Right cardiac atrium (tissue), 5 donors: ENCODE measurements at regions not wholly inside any gene's neighbourhood (a gene's known extent, or its start where the extent isn't known, plus 50 kb on each side); places are given as distances from the start of the nearest gene placed in this dataset.

ENCODE experiments used
- ATAC-seq, 2 donors: fragments of 200-7000 bp; cut with Tn5 transposase; one replicate each; pipeline versions ENCODE4 v1.8.0 to v1.9.1; 2020; ENCODE audit warnings: moderate library complexity in 2 of 2, mild to moderate bottlenecking in 1 of 2
- DNase-seq, 3 donors: peaks; one replicate each; pipeline ENCODE4 v3.0.0-alpha.2; 2020
- H3K27ac ChIP-seq: one replicate; pipeline ENCODE4 v1.5.1; 2013; ENCODE audit warnings: mild to moderate bottlenecking, low read length, control low read depth, moderate library complexity
- H3K27me3 ChIP-seq: one replicate; pipeline ENCODE4 v1.6.1; 2013; ENCODE audit not compliant: control insufficient read depth, insufficient read depth
- H3K4me1 ChIP-seq: one replicate; pipeline ENCODE4 v1.6.1; 2013; ENCODE audit warnings: low read length; ENCODE audit not compliant: control insufficient read depth, insufficient read depth
- H3K4me3 ChIP-seq: one replicate; pipeline ENCODE4 v1.5.1; 2013; ENCODE audit warnings: low read length, control low read depth
- H3K9me3 ChIP-seq: one replicate; pipeline ENCODE4 v1.6.1; 2013; ENCODE audit warnings: low read length; ENCODE audit not compliant: control insufficient read depth
- WGBS: extraction: QIAGEN DNeasy Blood & Tissue Kit; methylation state at CpG from one replicate; pipeline ENCODE4 v1.1.7; 2013; 5-methylcytosine and 5-hydroxymethylcytosine counted together
- intact Hi-C, 4 donors: fragments of 100-400 bp; cut with DNase I; formaldehyde crosslinking; loops; one replicate each; pipeline versions ENCODE4 v1.11.0 to v1.14.0; 2022 to 2023
- donor health status: healthy with polysubstance abuse.
- donor health status: DM: no; HTN: yes; CAD: no.
- donor health status: DM: no; HTN: no; CAD: no.
- donor health status: DM: no; HTN: yes; CAD: no; lungs with severe emphysema.
- donor health status: DM: yes; HTN: yes; CAD: no.

DNA sequence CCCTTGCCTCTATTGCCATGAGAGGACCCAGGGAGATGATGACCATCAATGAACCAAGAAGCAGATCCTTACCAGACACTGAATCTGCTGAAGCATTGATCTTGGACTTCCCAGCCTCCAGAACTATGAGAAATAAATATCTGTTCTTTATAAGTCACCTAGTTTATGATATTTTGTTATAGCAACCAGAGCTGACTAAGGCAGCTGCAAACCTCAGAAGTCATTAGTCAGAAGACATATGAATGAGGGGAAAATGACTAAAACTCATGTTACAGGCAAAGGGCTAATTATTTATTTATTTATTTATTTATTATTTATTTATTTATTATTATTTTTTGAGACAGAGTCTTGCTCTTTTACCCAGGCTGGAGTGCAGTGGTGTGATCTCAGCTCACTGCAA is 321.1 kb downstream of the TGFB2 start:
- Histone ChIP-seq H3K27ac (no peak overlapping the region), H3K4me1 (no peaks in the 10 kb centered on the region), H3K4me3 (no peak overlapping the region), H3K27me3 (no peaks in the 10 kb centered on the region), H3K9me3 (no peaks in the 10 kb centered on the region)
- intact Hi-C loops: no loop called here
- ATAC-seq: no peak
- DNase-seq: no peak

DNA sequence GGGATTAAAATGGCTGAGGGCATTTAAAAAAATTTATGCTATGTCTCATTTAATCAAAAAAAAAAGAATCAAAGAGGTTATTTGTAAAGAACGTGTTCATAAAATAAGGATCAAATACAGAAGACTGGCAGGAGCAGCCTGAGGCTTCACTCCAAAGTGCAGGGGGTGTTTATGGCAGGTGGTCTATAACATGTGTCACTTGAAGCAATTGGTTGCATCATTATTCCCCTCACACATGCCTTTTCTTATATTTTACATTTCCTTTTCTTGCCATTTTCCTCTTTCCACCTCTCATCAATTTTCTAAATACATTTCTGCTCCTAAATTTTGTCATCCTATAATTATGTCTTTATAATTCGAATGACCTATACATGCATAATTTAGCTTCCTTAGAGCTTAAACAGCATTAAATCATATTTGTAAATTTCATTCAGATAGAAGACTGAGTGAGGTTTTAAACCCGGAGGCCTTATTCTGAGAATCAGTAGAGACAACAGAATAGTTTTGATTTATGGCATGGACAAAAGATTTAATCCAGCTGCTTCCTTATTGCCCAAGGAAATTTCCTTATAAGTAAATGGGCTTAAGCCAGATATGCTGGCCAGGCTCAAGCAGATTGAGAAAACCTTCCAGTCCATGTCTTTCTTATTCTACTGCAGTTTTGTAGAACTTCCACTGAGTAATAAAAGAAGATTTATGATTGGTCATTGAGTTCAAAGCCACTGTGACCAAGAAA is 322.8 kb downstream of the TGFB2 start:
- DNase-seq: no peak
- intact Hi-C loops: no loop called here

DNA sequence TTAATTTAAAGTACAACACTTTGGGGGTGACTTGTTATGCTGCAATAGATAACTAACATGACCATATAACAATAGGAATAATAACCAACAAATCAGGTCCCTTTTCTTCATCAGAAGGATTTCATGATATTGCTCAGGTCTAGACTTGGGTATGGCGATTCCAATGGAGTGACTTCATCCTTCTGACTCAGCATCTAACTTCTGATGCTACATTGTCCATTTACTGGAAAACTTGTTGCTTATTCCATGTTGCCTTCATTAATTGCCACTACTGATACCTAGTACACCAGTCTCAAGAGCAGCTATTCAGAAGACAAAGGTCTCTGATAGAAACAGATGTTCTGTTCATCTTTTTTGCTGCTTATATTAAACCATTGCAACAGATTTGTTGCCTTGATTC is 324.3 kb downstream of the TGFB2 start:
- Histone ChIP-seq H3K27me3 (no peaks in the 10 kb centered on the region), H3K9me3 (no peaks in the 10 kb centered on the region), H3K4me3 (no peak overlapping the region), H3K4me1 (peaks cover 3% of the 10 kb centered on the region), H3K27ac (no peak overlapping the region)
- DNase-seq (no peak), ATAC-seq (no peak)
- intact Hi-C loops: no loop called here
- 98% methylated on average over 1 of the region's 1 CpG for WGBS

More for the DNA sequence above, 322.8 kb downstream of the TGFB2 start:
- no peak overlapping the region for H3K4me3 ChIP-seq
- H3K4me1 ChIP-seq: no peaks in the 10 kb centered on the region
- H3K27me3 ChIP-seq: no peaks in the 10 kb centered on the region
- H3K9me3 ChIP-seq: no peaks in the 10 kb centered on the region
- no peak for ATAC-seq
- no peak overlapping the region for H3K27ac ChIP-seq
- WGBS: 78% methylated on average over 3 of the region's 3 CpGs

DNA sequence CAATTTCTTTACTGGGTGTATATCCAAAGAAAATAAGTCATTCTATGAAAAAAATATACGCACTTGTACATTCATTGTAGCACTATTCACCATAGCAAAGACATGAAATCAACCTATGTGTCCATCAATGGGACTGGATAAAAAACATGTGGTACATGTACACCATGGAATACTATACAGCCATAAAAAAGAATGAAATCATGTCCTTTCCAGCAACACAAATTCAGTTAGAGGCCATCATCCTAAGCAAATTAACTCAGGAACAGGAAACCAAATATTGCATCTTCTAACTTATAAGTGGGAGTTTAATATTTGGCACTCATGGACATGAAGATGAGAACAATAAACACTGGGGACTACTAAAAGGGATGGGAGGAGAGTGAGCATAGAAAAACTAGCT is 325.7 kb downstream of the TGFB2 start:
- no peaks in the 10 kb centered on the region for H3K9me3 ChIP-seq
- ATAC-seq (no peak), DNase-seq (no peak)
- H3K27me3 ChIP-seq: no peaks in the 10 kb centered on the region
- intact Hi-C loops: no loop called here
- H3K4me3 ChIP-seq: no peak overlapping the region
- H3K4me1 ChIP-seq: peaks cover 3% of the 10 kb centered on the region
- WGBS: 98% methylated on average over 1 of the region's 1 CpG
- no peak overlapping the region for H3K27ac ChIP-seq

DNA sequence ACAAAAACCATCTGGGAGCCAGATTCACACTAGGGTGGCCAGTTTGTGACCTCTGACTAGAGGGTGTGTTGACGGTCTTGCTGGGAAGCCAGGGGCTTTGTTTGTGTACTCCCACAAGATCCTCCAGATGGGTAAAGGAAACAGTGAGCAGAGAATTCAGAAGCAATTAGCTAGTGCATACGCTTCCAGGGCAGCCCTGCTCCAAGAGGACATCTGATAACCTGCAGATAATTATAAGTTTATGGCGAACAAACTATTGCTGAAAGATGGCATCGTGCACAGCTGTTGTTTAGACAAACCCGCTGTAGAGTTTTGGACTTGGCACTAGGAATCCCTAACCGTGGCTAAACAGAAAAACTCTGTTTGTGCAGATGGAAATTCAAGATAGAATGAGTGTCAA is 326.4 kb downstream of the TGFB2 start:
- no peak overlapping the region for H3K27ac ChIP-seq
- no peak for ATAC-seq
- DNase-seq: no peak
- 53% methylated on average over 6 of the region's 6 CpGs for WGBS
- H3K27me3 ChIP-seq: no peaks in the 10 kb centered on the region
- peaks cover 3% of the 10 kb centered on the region for H3K4me1 ChIP-seq
- intact Hi-C loops: no loop called here
- no peak overlapping the region for H3K4me3 ChIP-seq
- H3K9me3 ChIP-seq: no peaks in the 10 kb centered on the region

DNA sequence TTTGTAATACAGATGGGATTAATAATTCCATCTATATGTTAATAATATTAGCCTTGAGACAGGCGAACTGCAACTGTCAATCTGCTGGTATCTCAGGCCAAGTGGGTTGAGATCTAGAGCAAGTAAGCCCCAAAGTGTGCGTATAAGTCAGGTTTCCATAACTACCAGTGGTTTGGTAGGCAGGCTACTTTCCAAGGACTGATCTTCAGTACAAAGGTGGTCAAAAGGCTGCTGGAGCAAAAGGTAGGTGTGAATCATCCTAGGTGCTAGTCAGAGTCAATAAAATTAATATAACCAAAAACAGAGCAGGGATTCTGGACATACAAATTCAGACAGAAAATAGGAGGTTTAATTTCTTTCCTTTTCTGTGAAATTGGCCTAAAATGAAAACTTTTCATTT is 328.0 kb downstream of the TGFB2 start:
- H3K4me3 ChIP-seq: no peak overlapping the region
- WGBS: 94% methylated on average over 2 of the region's 2 CpGs
- intact Hi-C loops: no loop called here
- peaks cover 3% of the 10 kb centered on the region for H3K4me1 ChIP-seq
- ATAC-seq (no peak), DNase-seq (no peak)
- H3K9me3 ChIP-seq: no peaks in the 10 kb centered on the region
- H3K27me3 ChIP-seq: no peaks in the 10 kb centered on the region
- no peak overlapping the region for H3K27ac ChIP-seq

DNA sequence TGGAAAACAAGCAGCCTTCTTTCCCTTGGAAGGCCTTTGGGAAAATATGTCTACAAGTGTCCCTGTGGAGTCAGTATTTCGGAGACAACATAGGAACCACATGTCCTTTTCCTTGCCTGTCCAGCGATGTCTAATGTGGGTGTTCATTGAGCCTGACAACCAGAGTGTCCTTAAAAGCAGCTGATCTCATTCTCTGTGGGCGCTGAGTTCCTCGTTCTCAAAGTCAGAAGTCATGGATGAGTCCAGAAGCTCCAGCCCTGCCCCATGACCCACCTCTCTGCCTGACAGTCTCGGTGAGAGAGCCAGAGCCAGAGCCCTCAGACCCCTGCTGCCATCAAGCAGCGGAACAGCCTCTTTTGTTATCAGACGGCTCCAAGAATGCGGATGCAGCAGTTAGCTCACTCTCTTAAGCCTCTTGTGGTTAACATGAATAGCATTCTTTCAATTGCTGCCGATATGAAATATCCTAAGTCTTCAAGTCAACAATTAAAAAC is 329.2 kb downstream of the TGFB2 start:
- intact Hi-C loops: no loop called here
- no peaks in the 10 kb centered on the region for H3K9me3 ChIP-seq
- peak overlapping the region; percentile 46 for H3K27ac ChIP-seq
- ATAC-seq (peak; percentile 62 to 80), DNase-seq (peak in 2 of 3 donors; percentile 13 to 61)
- H3K4me3 ChIP-seq: no peak overlapping the region
- no peaks in the 10 kb centered on the region for H3K27me3 ChIP-seq
- 14% methylated on average over 9 of the region's 9 CpGs for WGBS
- H3K4me1 ChIP-seq: peaks cover 3% of the 10 kb centered on the region

DNA sequence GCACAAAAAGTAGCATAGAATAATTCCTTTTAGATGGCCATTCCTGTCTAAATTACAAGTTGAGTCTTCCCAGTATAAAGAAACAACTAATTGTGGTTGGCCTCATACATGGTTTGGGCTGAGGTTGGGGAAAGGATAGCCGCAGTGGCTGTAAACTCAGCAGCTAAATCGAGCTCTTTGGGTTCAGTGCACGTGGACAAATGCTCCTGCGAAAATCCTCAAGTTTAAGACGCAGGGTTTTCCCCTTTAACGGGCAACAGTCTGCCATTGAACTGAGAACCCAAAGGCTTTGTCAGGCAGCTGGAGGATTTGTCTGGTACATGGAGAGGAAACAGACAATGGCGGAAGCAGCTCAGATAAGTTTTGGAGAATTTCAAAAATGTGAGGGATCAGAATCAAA is 331.9 kb downstream of the TGFB2 start:
- intact Hi-C loops: no loop called here
- H3K27me3 ChIP-seq: no peaks in the 10 kb centered on the region
- H3K4me1 ChIP-seq: peaks cover 3% of the 10 kb centered on the region
- ATAC-seq (no peak), DNase-seq (no peak)
- H3K9me3 ChIP-seq: no peaks in the 10 kb centered on the region
- no peak overlapping the region for H3K4me3 ChIP-seq
- WGBS: 74% methylated on average over 7 of the region's 7 CpGs
- no peak overlapping the region for H3K27ac ChIP-seq

DNA sequence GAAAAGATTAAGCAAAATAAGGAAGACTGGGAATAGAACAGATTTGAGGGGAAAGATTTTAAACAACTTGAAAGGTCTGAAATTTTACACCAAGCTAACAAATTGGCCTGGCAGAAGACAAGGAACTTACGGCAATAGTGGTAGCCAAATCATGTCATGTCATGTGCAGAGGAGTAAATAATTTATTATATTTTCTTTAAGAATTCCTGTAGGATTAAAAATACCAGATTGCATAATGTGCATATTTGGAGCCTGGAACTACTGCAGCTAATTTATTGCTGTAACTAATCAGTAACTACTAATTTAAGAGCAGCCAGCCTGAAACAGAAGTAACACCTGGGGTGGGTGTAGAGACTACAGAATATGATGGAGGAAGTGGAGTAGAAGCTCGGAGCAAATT is 334.3 kb downstream of the TGFB2 start:
- ATAC-seq: no peak
- no peaks in the 10 kb centered on the region for H3K9me3 ChIP-seq
- 95% methylated on average over 2 of the region's 2 CpGs for WGBS
- intact Hi-C loops: no loop called here
- H3K27ac ChIP-seq: no peak overlapping the region
- no peak for DNase-seq
- no peaks in the 10 kb centered on the region for H3K27me3 ChIP-seq
- H3K4me1 ChIP-seq: no peaks in the 10 kb centered on the region
- no peak overlapping the region for H3K4me3 ChIP-seq

DNA sequence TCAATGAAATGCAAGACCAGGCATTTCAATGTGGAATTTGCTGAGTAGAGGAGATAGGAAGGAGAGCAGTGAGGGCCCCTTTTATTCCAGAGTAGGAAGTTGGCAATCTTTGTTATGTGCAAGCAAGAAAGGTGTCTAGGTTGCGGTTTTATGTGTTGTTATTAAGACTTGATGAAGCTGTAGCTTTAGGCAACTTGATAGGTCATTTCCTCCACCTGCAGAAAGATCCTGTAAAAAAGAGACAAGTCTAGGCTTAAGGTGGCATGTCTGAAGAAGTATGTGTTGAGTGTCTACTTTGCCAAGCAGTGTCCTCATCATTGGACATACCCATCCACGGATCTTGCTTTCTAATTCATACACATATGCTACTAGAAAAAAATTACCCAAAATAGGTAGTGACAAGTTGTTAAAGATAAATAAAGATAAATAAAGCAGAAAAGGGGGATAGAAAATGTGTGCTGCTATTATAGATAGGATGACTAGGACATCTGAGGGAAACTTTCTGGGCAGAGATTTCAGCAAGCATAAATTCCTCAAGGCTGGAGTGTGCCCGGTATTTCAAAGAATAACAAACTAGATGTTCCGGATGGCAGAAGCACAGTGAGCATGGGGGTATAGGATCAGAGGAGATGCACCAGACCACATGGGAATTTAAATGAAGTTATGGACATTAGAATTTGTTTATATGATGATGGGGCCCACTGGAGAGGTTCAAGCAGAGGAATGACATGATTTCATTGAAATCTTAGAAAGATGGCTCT is 335.0 kb downstream of the TGFB2 start:
- Histone ChIP-seq H3K4me3 (no peak overlapping the region), H3K4me1 (no peaks in the 10 kb centered on the region), H3K9me3 (no peaks in the 10 kb centered on the region), H3K27me3 (no peaks in the 10 kb centered on the region), H3K27ac (no peak overlapping the region)
- DNase-seq (no peak), ATAC-seq (no peak)
- 90% methylated on average over 4 of the region's 4 CpGs for WGBS
- intact Hi-C loops: no loop called here

DNA sequence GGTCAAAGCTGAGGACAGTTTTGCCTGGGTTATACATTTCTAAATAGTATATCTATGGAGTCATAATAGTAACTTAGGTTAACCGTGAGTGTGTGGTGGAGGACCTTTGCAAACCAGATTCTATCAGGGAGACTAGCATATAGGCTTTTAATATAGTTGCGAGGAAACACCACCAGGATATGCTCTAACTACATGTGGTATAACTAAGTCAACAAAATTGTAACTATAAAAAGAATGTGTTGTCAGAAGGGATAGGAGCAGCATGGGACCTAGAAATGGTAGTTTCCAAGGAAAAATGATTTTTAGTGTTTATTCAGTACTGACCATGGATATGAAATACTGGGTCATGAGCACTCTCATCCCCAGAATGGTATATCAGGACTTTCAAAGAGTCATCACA is 338.1 kb downstream of the TGFB2 start:
- no peak for DNase-seq

More for the DNA sequence above, 338.1 kb downstream of the TGFB2 start:
- Histone ChIP-seq H3K27me3 (no peaks in the 10 kb centered on the region), H3K27ac (no peak overlapping the region), H3K4me3 (no peak overlapping the region), H3K9me3 (no peaks in the 10 kb centered on the region), H3K4me1 (no peaks in the 10 kb centered on the region)
- no peak for ATAC-seq
- intact Hi-C loops: no loop called here
- 64% methylated on average over 2 of the region's 2 CpGs for WGBS
